Skeletal muscle tissue (tissue), 3 donors: ENCODE measurements at regions not wholly inside any gene's neighbourhood (a gene's known extent, or its start where the extent isn't known, plus 50 kb on each side); places are given as distances from the start of the nearest gene placed in this dataset.
"Not testable (repeated sequence)": the region's sequence is repeated elsewhere in the genome, so short reads cannot be mapped to it uniquely, and the experiment has no call there.

Experiments used
- H3K27ac ChIP-seq: one replicate; pipeline ENCODE4 v1.7.0; 2013; ENCODE audit warnings: mild to moderate bottlenecking, low read depth, low read length, inconsistent platforms
- H3K27me3 ChIP-seq, 3 donors: one replicate each; pipeline ENCODE4 v1.7.0; 2013; ENCODE audit warnings: low read length in 3 of 3; ENCODE audit not compliant: control insufficient read depth in 3 of 3, insufficient read depth in 3 of 3
- H3K36me3 ChIP-seq, 3 donors: one replicate each; pipeline ENCODE4 v1.7.0; 2013; ENCODE audit warnings: low read length in 3 of 3; ENCODE audit not compliant: control insufficient read depth in 3 of 3, insufficient read depth in 3 of 3
- H3K4me1 ChIP-seq, 3 donors: one replicate each; pipeline ENCODE4 v1.7.0; 2013; ENCODE audit warnings: low read length in 3 of 3, mild to moderate bottlenecking in 3 of 3; ENCODE audit not compliant: control insufficient read depth in 3 of 3, insufficient read depth in 3 of 3
- H3K4me3 ChIP-seq, 3 donors: one replicate each; pipeline ENCODE4 v1.7.0; 2013; ENCODE audit warnings: low read length in 3 of 3
- H3K9ac ChIP-seq, 3 donors: one replicate each; pipeline ENCODE4 v1.7.0; 2013; ENCODE audit warnings: low read length in 3 of 3, mild to moderate bottlenecking in 3 of 3, moderate library complexity in 2 of 3, low read depth in 1 of 3
- H3K9me3 ChIP-seq, 3 donors: one replicate each; pipeline ENCODE4 v1.7.0; 2013; ENCODE audit warnings: low read length in 3 of 3; ENCODE audit not compliant: control insufficient read depth in 3 of 3
- donor health status: Osteomylitis.

DNA sequence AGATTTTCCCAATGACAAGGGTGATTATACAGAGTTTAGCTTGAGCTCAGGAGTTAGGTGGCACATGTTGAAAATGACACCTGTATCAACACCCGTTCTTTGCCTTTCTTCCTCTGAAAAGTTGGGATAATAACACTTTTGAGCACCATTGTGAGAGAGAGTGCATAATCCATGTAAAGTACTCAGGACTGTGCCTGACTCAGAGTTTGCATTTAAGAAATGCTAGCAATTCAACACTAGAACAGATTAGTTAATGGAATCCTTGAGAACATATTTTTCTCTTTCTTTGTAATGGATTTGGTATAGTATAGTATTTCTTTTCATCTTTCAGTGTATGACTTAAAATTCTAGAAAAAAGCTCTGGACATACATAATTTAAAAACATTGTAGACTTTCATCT is 449.2 kb downstream of the GJA1 start:
- H3K9ac ChIP-seq: no peak overlapping the region
- H3K27me3 ChIP-seq: no peaks in the 10 kb centered on the region
- no peaks in the 10 kb centered on the region for H3K4me1 ChIP-seq
- H3K27ac ChIP-seq: no peak overlapping the region
- H3K4me3 ChIP-seq: no peak overlapping the region
- no peaks in the 10 kb centered on the region for H3K9me3 ChIP-seq
- no peaks in the 10 kb centered on the region for H3K36me3 ChIP-seq

DNA sequence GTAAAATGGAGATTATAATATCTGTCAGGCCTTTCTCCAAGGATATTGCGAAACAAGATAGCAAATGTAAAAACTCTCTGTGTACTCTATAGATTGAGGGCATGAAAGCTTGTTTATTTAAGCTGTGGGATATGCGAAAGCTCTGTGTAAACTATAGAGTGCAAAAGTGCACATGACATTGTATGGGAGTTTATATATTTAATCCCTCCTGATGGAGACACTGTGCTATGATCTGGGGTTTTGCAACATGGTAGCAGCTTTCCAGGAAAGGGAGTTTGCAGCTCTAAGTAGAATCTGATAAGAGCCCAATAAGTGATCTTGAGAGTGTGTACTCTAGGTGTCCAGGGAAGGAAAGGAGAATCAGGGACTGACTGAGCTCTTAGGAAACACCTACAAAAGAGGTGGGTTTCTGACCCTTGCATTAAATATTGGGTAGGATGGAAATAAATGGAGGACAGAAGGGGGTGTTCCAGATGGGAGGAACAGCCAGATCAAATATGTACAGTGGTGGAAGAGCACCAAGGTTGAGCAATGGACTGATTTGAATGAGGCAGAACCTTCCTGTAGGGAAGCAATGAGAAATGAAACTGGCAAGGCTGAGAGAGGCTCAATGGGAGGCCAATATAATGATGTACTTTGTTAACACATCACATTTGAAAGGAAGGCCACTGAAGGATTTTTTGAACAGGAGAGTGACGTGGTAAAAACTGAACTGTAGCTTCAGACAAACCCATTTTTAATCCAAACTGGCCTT is 450.1 kb downstream of the GJA1 start:
- no peaks in the 10 kb centered on the region for H3K36me3 ChIP-seq
- no peak overlapping the region for H3K27ac ChIP-seq
- H3K4me1 ChIP-seq: no peaks in the 10 kb centered on the region
- no peaks in the 10 kb centered on the region for H3K27me3 ChIP-seq
- H3K4me3 ChIP-seq: no peak overlapping the region
- no peaks in the 10 kb centered on the region for H3K9me3 ChIP-seq
- H3K9ac ChIP-seq: no peak overlapping the region

GRCh38 chr6:121886223-121886830 is 450.9 kb downstream of the GJA1 start:
- no peaks in the 10 kb centered on the region for H3K36me3 ChIP-seq
- no peak overlapping the region for H3K9ac ChIP-seq
- no peak overlapping the region for H3K27ac ChIP-seq
- H3K4me1 ChIP-seq: no peaks in the 10 kb centered on the region
- no peak overlapping the region for H3K4me3 ChIP-seq
- H3K9me3 ChIP-seq: no peaks in the 10 kb centered on the region
- H3K27me3 ChIP-seq: no peaks in the 10 kb centered on the region

GRCh38 chr6:121887724-121888123 is 452.3 kb downstream of the GJA1 start:
- Histone ChIP-seq H3K4me1 (no peaks in the 10 kb centered on the region), H3K27ac (no peak overlapping the region), H3K36me3 (no peaks in the 10 kb centered on the region)

DNA sequence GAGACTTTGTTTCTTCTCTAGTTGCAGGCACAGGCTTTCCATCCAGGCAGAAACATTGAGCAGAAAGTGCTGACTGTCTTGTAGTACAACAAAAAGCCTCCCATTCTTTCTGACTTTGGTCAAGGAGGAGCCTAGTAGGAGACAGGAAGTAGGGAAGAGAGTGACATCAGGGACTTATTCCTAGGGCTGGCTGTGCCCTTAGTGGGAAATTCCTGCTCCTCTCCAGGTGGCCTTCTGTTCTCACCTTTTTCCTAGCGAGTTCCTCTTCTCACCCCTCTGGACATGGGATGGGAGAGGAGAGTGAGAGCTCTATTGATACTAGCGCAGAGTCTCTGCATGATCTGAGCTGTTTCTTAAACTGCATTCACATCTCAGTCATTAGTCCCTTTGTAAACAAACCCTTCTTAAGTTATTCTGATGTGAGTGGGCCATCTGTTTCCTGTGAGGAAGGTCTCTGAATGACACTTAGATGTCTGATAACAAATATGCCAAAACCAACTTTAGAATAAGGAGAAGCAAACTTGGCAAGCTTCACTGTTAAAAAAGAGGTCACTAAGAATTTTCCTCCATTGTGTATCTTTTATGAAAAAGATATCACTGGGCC is 455.0 kb downstream of the GJA1 start:
- Histone ChIP-seq H3K4me1 (no peaks in the 10 kb centered on the region), H3K4me3 (no peak overlapping the region), H3K36me3 (no peaks in the 10 kb centered on the region), H3K9ac (no peak overlapping the region), H3K27ac (no peak overlapping the region), H3K9me3 (no peaks in the 10 kb centered on the region), H3K27me3 (no peaks in the 10 kb centered on the region)

More at GRCh38 chr6:121887724-121888123, 452.3 kb downstream of the GJA1 start:
- Histone ChIP-seq H3K9ac (no peak overlapping the region), H3K9me3 (no peaks in the 10 kb centered on the region), H3K4me3 (no peak overlapping the region), H3K27me3 (no peaks in the 10 kb centered on the region)

- H3K9me3 ChIP-seq, H3K9ac ChIP-seq, H3K27me3 ChIP-seq, H3K36me3 ChIP-seq, H3K4me1 ChIP-seq, H3K4me3 ChIP-seq, H3K27ac ChIP-seq: not testable (repeated sequence)
Measured at GRCh38 chr6:121895731-121896130, 460.3 kb downstream of the GJA1 start.

GRCh38 chr6:121896363-121896762 is 460.9 kb downstream of the GJA1 start:
- H3K27me3 ChIP-seq: no peaks in the 10 kb centered on the region
- no peak overlapping the region for H3K9ac ChIP-seq
- H3K36me3 ChIP-seq: no peaks in the 10 kb centered on the region
- no peaks in the 10 kb centered on the region for H3K9me3 ChIP-seq
- no peak overlapping the region for H3K27ac ChIP-seq
- no peaks in the 10 kb centered on the region for H3K4me1 ChIP-seq
- no peak overlapping the region for H3K4me3 ChIP-seq

- no peak overlapping the region for H3K9ac ChIP-seq
- H3K27ac ChIP-seq: no peak overlapping the region
- H3K36me3 ChIP-seq: no peaks in the 10 kb centered on the region
- no peaks in the 10 kb centered on the region for H3K27me3 ChIP-seq
- H3K4me1 ChIP-seq: no peaks in the 10 kb centered on the region
- H3K4me3 ChIP-seq: no peak overlapping the region
- no peaks in the 10 kb centered on the region for H3K9me3 ChIP-seq
Measured at GRCh38 chr6:121896771-121897170, 461.3 kb downstream of the GJA1 start.

DNA sequence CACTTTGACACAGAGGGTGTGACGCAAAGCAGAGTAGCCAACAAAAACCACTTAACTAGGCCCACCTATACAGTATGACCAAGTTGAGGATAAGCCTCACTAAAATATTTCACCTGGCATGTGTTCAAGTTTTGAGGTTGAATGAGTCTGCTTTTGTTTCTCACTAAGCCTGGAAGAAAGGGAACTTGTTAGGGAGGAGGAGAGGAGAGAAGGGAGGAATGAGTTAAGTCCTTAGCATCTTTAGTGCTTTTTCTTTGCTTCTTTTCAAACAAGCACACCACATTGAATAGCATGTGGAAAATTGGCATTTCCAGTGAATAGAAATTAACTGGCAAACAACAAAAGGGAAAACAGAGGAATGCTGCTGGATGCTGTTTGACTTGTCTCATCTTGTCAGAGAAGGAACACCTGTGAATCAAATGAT is 461.9 kb downstream of the GJA1 start:
- H3K4me3 ChIP-seq: no peak overlapping the region
- no peaks in the 10 kb centered on the region for H3K4me1 ChIP-seq
- H3K9me3 ChIP-seq: no peaks in the 10 kb centered on the region
- no peaks in the 10 kb centered on the region for H3K27me3 ChIP-seq
- H3K36me3 ChIP-seq: no peaks in the 10 kb centered on the region
- H3K27ac ChIP-seq: no peak overlapping the region
- H3K9ac ChIP-seq: no peak overlapping the region

- Histone ChIP-seq H3K27ac (no peak overlapping the region), H3K9ac (no peak overlapping the region), H3K9me3 (no peaks in the 10 kb centered on the region), H3K36me3 (no peaks in the 10 kb centered on the region), H3K4me3 (no peak overlapping the region), H3K27me3 (no peaks in the 10 kb centered on the region), H3K4me1 (no peaks in the 10 kb centered on the region)
Measured at GRCh38 chr6:121901432-121901831, 466.0 kb downstream of the GJA1 start.
